ENCODE measurements at regions not wholly inside any gene's neighbourhood (a gene's known extent, or its start where the extent isn't known, plus 50 kb on each side); places are given as distances from the start of the nearest gene placed in this dataset.
"Not testable (repeated sequence)": the region's sequence is repeated elsewhere in the genome, so short reads cannot be mapped to it uniquely, and the experiment has no call there.

DNA sequence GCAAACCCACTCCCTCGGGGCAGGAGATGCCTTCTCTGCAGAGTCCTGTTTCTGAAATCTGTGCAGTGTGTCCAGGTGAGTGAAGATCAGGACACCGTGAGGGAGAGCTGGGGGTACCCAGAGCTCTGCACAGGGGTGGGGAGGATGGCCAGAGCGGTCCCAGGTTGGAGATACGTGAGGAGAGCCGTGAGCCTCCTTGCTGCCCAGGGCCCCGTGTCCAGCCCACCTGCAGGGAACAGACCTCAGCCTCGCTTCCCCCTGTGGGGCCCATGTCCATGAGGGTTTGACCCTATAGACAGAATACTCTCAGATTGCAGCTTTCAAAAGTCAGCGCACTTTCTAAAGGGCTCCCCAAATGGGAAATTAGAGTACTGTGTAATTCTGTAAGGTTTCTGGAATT, 66.5 kb upstream of the EN2 start:
- no peak for DNase-seq (ENCODE audit: low spot score)
- intact Hi-C loops (cut with DNase I) = no loop called here

- no peak for DNase-seq (ENCODE audit: low spot score)
- intact Hi-C loops (cut with DNase I) = no loop called here
These were observed 65.0 kb upstream of the EN2 start for GRCh38 chr7:155392726-155393570.

- intact Hi-C loops (cut with DNase I) = no loop called here
- DNase-seq (ENCODE audit: low spot score) = no peak
These were observed 63.5 kb upstream of the EN2 start for GRCh38 chr7:155394413-155394812.

DNA sequence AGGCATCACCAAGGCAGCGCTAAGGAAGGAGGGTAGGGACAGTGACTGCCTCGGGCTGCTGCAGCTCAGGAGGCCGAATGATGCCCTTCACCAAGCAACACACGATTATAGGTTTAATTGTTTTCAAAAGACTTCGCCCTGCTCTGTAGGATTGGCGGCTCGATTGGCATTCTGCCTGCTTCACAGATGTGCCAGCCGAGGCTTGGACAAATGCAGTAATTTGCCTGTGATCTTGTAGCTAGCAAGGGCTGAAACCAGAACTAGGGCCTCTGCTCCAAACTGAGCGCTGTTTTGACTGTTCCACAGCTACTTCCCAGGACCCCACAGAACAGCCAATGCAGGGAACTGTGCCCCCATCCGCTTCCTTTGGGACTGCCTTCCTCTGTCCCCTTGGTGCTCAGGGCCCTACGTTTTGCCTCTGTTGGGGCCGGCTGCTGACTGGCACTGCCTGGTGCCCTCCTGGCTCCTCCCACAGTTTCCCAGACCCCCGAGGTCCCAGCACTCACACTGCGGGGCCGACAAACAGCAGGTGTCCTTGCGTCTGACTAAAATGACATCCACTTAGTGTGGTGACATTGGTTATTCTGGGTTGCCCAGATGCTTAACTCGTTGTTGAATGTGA, 62.6 kb upstream of the EN2 start:
- intact Hi-C loops (cut with DNase I) = no loop called here
- DNase-seq (ENCODE audit: low spot score) = no peak

- no peak for DNase-seq (ENCODE audit: low spot score)
- intact Hi-C loops (cut with DNase I) = no loop called here
These were observed 61.3 kb upstream of the EN2 start for GRCh38 chr7:155396661-155397060.

DNA sequence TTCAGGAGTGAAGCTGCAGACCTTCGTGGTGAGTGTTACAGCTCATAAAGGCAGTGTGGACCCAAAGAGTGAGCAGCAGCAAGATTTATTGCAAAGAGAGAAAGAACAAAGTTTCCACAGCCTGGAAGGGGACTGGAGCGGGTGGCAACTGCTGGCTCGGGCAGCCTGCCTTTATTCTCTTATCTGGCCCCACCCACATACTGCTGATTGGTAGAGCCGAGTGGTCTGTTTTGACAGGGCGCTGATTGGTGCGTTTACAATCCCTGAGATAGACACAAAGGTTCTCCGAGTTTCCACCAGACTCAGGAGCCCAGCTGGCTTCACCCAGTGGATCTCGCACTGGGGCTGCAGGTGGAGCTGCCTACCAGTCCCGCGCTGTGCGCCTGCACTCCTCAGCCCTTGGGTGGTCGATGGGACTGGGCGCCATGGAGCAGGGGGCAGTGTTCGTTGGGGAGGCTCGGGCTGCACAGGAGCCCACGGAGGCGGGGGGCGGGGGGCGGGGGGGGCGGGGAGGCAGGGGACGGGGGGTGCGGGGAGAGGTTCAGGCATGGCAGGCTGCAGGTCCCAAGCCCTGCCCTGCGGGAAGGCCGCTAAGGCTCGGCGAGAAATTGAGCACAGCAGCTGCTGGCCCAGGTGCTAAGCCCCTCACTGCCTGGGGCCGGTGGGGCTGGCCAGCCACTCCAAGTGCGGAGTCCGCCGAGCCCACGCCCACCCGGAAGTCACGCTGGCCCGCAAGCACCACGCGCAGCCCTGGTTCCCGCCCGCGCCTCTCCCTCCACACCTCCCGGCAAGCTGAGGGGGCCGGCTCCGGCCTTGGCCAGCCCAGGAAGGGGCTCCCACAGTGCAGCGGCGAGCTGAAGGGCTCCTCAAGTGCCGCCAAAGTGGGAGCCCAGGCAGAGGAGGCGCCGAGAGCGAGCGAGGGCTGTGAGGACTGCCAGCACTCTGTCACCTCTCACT, 59.9 kb upstream of the EN2 start:
- DNase-seq (ENCODE audit: low spot score); intact Hi-C loops (cut with DNase I): not testable (repeated sequence)

GRCh38 chr7:155398944-155399343, 59.0 kb upstream of the EN2 start:
- intact Hi-C loops (cut with DNase I) = no loop called here
- DNase-seq (ENCODE audit: low spot score) = no peak

GRCh38 chr7:155399577-155399976, 58.4 kb upstream of the EN2 start:
- DNase-seq (ENCODE audit: low spot score) = no peak
- intact Hi-C loops (cut with DNase I) = no loop called here

- no peak for DNase-seq (ENCODE audit: low spot score)
- intact Hi-C loops (cut with DNase I) = no loop called here
These were observed 56.7 kb upstream of the EN2 start for GRCh38 chr7:155401231-155401630.

GRCh38 chr7:155401884-155402283, 56.0 kb upstream of the EN2 start:
- DNase-seq (ENCODE audit: low spot score) = no peak
- intact Hi-C loops (cut with DNase I) = no loop called here

DNA sequence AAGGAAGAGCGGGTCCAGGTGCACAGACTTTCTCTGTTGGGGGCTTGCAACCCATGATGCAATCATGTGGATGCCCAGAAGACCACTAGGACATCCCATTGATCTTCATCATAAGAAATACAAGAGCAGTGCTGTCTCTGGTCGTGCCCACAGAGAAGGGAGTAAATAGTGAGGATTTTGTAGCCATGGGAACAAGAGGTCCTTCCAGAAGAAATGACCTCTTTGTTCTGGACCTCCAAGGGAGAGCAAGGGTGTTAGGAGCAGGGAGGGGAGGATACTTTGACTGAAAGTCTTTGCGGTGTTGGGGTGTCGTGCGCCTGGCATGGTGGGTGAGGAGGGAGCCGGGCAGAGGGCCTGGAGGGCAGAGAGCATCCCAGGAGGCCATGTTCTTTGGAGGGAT, 55.0 kb upstream of the EN2 start:
- DNase-seq (ENCODE audit: low spot score) = no peak
- intact Hi-C loops (cut with DNase I) = no loop called here

GRCh38 chr7:155404976-155405375, 53.0 kb upstream of the EN2 start:
- no peak for DNase-seq (ENCODE audit: low spot score)
- intact Hi-C loops (cut with DNase I) = no loop called here

DNA sequence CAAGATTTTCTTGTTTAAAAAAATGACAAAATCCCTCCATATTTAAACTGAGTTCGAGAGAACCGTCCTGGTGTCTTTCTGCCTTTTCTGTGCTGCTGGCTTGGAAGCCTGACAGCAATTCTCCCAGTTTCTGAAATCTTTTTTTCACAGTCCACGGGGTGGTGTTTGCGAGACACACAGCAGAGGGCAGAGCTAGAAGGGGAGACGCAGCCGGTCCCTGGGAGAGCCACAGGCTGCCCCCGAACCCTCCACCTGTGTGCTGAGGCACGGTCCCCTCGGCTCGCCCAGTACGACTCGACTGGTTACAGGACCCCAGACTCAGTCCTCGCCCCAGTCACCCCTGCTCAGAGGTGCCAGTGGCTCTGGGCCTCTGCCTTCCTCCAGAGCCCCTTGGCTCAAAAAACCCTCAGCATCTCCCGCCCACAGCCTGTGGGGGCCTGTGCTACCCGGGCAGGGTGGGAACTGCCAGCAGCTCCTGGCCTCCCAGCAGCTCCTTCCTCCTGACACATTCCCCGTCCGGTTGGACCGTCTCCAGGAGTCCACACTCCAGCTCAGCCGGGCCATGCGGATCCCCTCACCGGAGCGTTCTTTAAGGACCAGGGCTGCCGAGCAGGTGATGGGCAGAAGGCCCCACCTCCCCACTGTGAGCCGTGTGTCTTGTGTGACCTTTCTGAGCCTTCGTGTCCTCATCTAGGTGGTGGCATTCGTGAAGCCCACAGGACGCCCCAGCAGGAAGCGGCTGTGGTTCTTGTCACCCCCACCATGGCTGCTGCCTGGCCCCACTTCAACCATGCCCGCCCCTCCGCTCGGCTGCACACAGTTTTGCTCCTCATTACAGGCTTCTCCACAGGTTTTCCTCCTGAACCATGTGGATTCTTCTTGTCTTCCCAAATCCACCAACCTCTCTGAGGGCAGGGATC, 52.3 kb upstream of the EN2 start:
- no peak for DNase-seq (ENCODE audit: low spot score)
- intact Hi-C loops (cut with DNase I) = no loop called here

- intact Hi-C loops (cut with DNase I) = no loop called here
- no peak for DNase-seq (ENCODE audit: low spot score)
These were observed 50.1 kb upstream of the EN2 start for GRCh38 chr7:155407799-155408198.
